OCI-LY3 (cell line): ENCODE measurements at regions not wholly inside any gene's neighbourhood (a gene's known extent, or its start where the extent isn't known, plus 50 kb on each side); places are given as distances from the start of the nearest gene placed in this dataset.

Experiments used
- EZH2phosphoT487 ChIP-seq: fragments of 200-600 bp; shearing (Covaris generic); IDR thresholded peaks from 2 replicates; pipeline ENCODE4 v1.6.1; 2018; ENCODE audit warnings: antibody characterized with exemption, mixed run types, low read depth
- TF ChIP-seq, protein P1 (sequence below): fragments of 200-600, 300-600 bp; sonication (generic); IDR thresholded peaks from 2 replicates; pipeline ENCODE4 v1.5.1; 2014; ENCODE audit warnings: antibody characterized with exemption, low read length, low read depth

GRCh38 chr3:77795013-77795412 lies 755.1 kb downstream of the ROBO2 start:
- TF ChIP-seq, protein P1, sequence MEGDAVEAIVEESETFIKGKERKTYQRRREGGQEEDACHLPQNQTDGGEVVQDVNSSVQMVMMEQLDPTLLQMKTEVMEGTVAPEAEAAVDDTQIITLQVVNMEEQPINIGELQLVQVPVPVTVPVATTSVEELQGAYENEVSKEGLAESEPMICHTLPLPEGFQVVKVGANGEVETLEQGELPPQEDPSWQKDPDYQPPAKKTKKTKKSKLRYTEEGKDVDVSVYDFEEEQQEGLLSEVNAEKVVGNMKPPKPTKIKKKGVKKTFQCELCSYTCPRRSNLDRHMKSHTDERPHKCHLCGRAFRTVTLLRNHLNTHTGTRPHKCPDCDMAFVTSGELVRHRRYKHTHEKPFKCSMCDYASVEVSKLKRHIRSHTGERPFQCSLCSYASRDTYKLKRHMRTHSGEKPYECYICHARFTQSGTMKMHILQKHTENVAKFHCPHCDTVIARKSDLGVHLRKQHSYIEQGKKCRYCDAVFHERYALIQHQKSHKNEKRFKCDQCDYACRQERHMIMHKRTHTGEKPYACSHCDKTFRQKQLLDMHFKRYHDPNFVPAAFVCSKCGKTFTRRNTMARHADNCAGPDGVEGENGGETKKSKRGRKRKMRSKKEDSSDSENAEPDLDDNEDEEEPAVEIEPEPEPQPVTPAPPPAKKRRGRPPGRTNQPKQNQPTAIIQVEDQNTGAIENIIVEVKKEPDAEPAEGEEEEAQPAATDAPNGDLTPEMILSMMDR = no peak
- no peak for TF ChIP-seq EZH2phosphoT487
